Endothelial cell of umbilical vein (primary cell): ENCODE measurements at regions not wholly inside any gene's neighbourhood (a gene's known extent, or its start where the extent isn't known, plus 50 kb on each side); places are given as distances from the start of the nearest gene placed in this dataset.

Experiments used
- BruUV-seq: library from RNA; stranded (reverse); fragments of 400-500 nt; replicated peaks from 2 replicates; lab custom pipeline; 2021; lab: Mats Ljungman, UMichigan
- CTCF ChIA-PET: fragments of 300-600, 350-600 bp; sonication (Branson Sonifier 250); formaldehyde crosslinking; loops from one replicate; lab custom pipeline; 2021; ENCODE audit warnings: antibody characterized with exemption, inconsistent platforms; lab: Charles Lee
- POLR2A ChIA-PET: fragments of 300-600, 350-600 bp; sonication (Branson Sonifier 250); formaldehyde crosslinking; loops from one replicate; lab custom pipeline; 2021; ENCODE audit warnings: antibody characterized with exemption, inconsistent platforms; lab: Charles Lee
- DNase-seq: peaks from one replicate; pipeline ENCODE4 v3.0.0-alpha.2; 2011; ENCODE audit warnings: low read depth, low spot score
- FAIRE-seq: peaks from 2 replicates; lab custom pipeline; 2011; peaks lifted over from hg19 to GRCh38; lab: Jason Lieb, UNC
- H2AFZ ChIP-seq: 2 replicates; pipeline ENCODE4 v1.6.0; 2012; ENCODE audit warnings: low read depth, low read length, control low read depth, inconsistent platforms
- H3K27ac ChIP-seq: 2 replicates; pipeline ENCODE4 v1.5.1; 2011; ENCODE audit warnings: low read depth, mild to moderate bottlenecking, control low read depth, low read length, moderate library complexity; ENCODE audit not compliant: insufficient read depth
- H3K27me3 ChIP-seq, 2 experiments: 2 replicates each; pipeline versions ENCODE4 v1.6.0 to v1.6.1; 2011; ENCODE audit warnings: low read length in 2 of 2, mixed read lengths in 1 of 2; ENCODE audit not compliant: control insufficient read depth in 2 of 2, insufficient read depth in 2 of 2
- H3K36me3 ChIP-seq, 2 experiments: 2 replicates in 1 of 2; 3 replicates in 1 of 2; pipeline ENCODE4 v1.5.1; 2011; ENCODE audit warnings: low read length in 2 of 2, mild to moderate bottlenecking in 1 of 2, moderate library complexity in 1 of 2; ENCODE audit not compliant: control insufficient read depth in 2 of 2, insufficient read depth in 2 of 2; ENCODE audit errors: extremely low read depth in 1 of 2
- H3K4me1 ChIP-seq: 3 replicates; pipeline ENCODE4 v1.5.1; 2011; ENCODE audit warnings: mild to moderate bottlenecking, low read length; ENCODE audit not compliant: control insufficient read depth, insufficient read depth; ENCODE audit errors: extremely low read depth
- H3K4me2 ChIP-seq: 2 replicates; pipeline ENCODE4 v1.6.1; 2011; ENCODE audit warnings: low read length, control low read depth, mixed read lengths; ENCODE audit not compliant: insufficient read depth
- H3K4me3 ChIP-seq, 3 experiments: fragments of 200-600 bp in 1 of 3; sonication (generic), shearing (Covaris generic) in 1 of 3; replicated peaks in 1 of 3; 2 replicates each; pipeline ENCODE4 v1.5.1; 2011 to 2016; ENCODE audit warnings: control low read depth in 3 of 3, low read length in 3 of 3, mild to moderate bottlenecking in 2 of 3, inconsistent platforms in 1 of 3, low read depth in 1 of 3, moderate library complexity in 1 of 3; ENCODE audit not compliant: insufficient read depth in 1 of 3
- H3K79me2 ChIP-seq: 2 replicates; pipeline ENCODE4 v1.6.0; 2012; ENCODE audit warnings: low read length, inconsistent platforms; ENCODE audit not compliant: control insufficient read depth, insufficient read depth
- H3K9ac ChIP-seq: replicated peaks from 2 replicates; pipeline ENCODE3; 2011; ENCODE audit warnings: low read length, control low read depth; ENCODE audit not compliant: insufficient read depth; ENCODE audit errors: extremely low read depth
- H3K9me1 ChIP-seq: replicated peaks from 3 replicates; pipeline ENCODE4 v1.6.0; 2011; ENCODE audit warnings: mild to moderate bottlenecking, low read length; ENCODE audit not compliant: control insufficient read depth, insufficient read depth; ENCODE audit errors: extremely low read depth
- H3K9me3 ChIP-seq: replicated peaks from 2 replicates; pipeline ENCODE4 v1.5.1; 2012; ENCODE audit warnings: low read length, inconsistent platforms; ENCODE audit not compliant: control insufficient read depth, insufficient read depth
- H4K20me1 ChIP-seq: replicated peaks from 2 replicates; pipeline ENCODE3; 2011; ENCODE audit warnings: mild to moderate bottlenecking, low read length; ENCODE audit not compliant: control insufficient read depth, insufficient read depth; ENCODE audit errors: extremely low read depth
- CTCF ChIP-seq, 2 donors: IDR thresholded peaks; 1 replicate in 1 of 2; 2 replicates in 1 of 2; pipeline ENCODE4 v1.5.1; 2011; ENCODE audit warnings: low read length in 2 of 2, mild to moderate bottlenecking in 2 of 2, moderate library complexity in 2 of 2, control low read depth in 1 of 2, inconsistent platforms in 1 of 2, low read depth in 1 of 2; ENCODE audit not compliant: insufficient read depth in 1 of 2; ENCODE audit errors: extremely low read depth in 1 of 2
- EZH2 ChIP-seq: IDR thresholded peaks from 2 replicates; pipeline ENCODE4 v1.6.1; 2012; ENCODE audit warnings: borderline replicate concordance, low read depth, mild to moderate bottlenecking, moderate library complexity, low read length, inconsistent platforms; ENCODE audit not compliant: severe bottlenecking
- FOS ChIP-seq: IDR thresholded peaks from 2 replicates; pipeline ENCODE4 v1.6.1; 2011; ENCODE audit warnings: mild to moderate bottlenecking, low read length, moderate library complexity, borderline replicate concordance; ENCODE audit not compliant: insufficient read depth
- GATA2 ChIP-seq: IDR thresholded peaks from 2 replicates; pipeline ENCODE4 v1.7.0; 2011; ENCODE audit warnings: low read depth, mild to moderate bottlenecking, moderate library complexity, mixed read lengths, low read length; ENCODE audit not compliant: insufficient read length, insufficient read depth
- JUN ChIP-seq: IDR thresholded peaks from 2 replicates; pipeline ENCODE4 v1.6.1; 2011; ENCODE audit warnings: borderline replicate concordance, low read depth; ENCODE audit not compliant: insufficient read length, insufficient read depth
- MAX ChIP-seq: IDR thresholded peaks from 2 replicates; pipeline ENCODE4 v1.6.1; 2011; ENCODE audit not compliant: insufficient read depth, insufficient read length
- MYC ChIP-seq: IDR thresholded peaks from one replicate; pipeline ENCODE4 v1.6.1; 2011; ENCODE audit warnings: mild to moderate bottlenecking, low read depth, low read length
- POLR2A ChIP-seq: IDR thresholded peaks from 2 replicates; pipeline ENCODE4 v1.6.1; 2012; ENCODE audit warnings: low read depth, mild to moderate bottlenecking, control low read depth, low read length
- POLR2AphosphoS5 ChIP-seq: IDR thresholded peaks from 2 replicates; pipeline ENCODE4 v1.6.1; 2012; ENCODE audit warnings: low read depth, mild to moderate bottlenecking, control low read depth, low read length, moderate library complexity; ENCODE audit not compliant: insufficient read depth
- dilution Hi-C: fragments of 300-500 bp; cut with MboI; formaldehyde crosslinking; loops from one replicate; pipeline ENCODE4 v1.15.0; 2019; ENCODE audit warnings: low sequenced_read_pairs; ENCODE audit not compliant: extremely low pct_ligation_motif_present
- intact Hi-C: fragments of 100-400 bp; cut with micrococcal nuclease; formaldehyde crosslinking; loops from one replicate; pipeline ENCODE4 v1.10.0; 2022

GRCh38 chr7:152565731-152566130 is 110.2 kb downstream of the XRCC2 start:
- H3K4me1 ChIP-seq: no peaks in the 10 kb centered on the region
- POLR2A ChIA-PET: no interaction called here
- no peak overlapping the region for H3K9ac ChIP-seq
- peaks cover 0 to 5% of the 10 kb centered on the region in 2 experiments for H3K27me3 ChIP-seq
- no peaks in the 10 kb centered on the region for H3K79me2 ChIP-seq
- FAIRE-seq (no peak), DNase-seq (no peak)
- CTCF ChIA-PET: no interaction called here
- dilution Hi-C loops (no loop called here), intact Hi-C loops (no loop called here)
- H3K9me3 ChIP-seq: no peaks in the 10 kb centered on the region
- H3K27ac ChIP-seq: no peak overlapping the region
- TF ChIP-seq POLR2AphosphoS5 (no peak), MAX (no peak)
- BruUV-seq: no TSS peak
- H4K20me1 ChIP-seq: no peaks in the 10 kb centered on the region
- no peaks in the 10 kb centered on the region for H3K9me1 ChIP-seq
- no peaks in the 10 kb centered on the region for H3K36me3 ChIP-seq
- no peak overlapping the region for H2AFZ ChIP-seq
- no peak overlapping the region for H3K4me3 ChIP-seq
- H3K4me2 ChIP-seq: no peak overlapping the region

DNA sequence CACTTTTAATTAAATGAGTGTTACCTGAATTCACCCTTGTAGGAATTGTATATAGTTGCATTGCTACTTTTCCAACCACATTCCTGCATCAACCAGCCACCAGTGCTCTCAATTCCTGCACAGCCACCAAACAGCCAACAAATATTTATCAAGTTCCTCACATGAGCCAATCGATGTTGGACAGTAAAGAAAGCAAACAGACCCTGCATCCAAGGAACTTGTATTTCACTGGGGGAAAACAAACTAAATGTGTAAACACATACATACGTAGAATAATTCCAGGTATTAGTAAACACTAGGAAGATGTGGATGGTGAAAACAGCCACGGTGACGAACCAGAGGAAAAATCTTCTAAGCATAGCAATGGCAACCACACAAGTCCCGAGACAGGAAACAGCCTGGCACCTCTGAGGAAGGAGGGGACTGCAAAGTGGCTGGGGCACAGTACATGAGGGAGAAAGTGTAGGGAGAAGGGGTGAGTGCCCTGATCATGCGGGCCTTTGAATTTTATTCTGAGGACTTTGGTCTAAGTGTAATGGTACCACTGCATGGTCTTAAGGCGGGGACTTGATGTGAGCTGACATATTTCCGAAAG is 111.2 kb downstream of the XRCC2 start:
- Histone ChIP-seq H3K9me1 (no peaks in the 10 kb centered on the region), H3K4me2 (no peak overlapping the region), H3K27me3 (peaks cover 0 to 5% of the 10 kb centered on the region in 2 experiments), H3K27ac (no peak overlapping the region), H2AFZ (no peak overlapping the region), H3K9ac (no peak overlapping the region), H3K79me2 (no peaks in the 10 kb centered on the region), H3K9me3 (no peaks in the 10 kb centered on the region), H3K4me3 (no peak overlapping the region), H3K36me3 (no peaks in the 10 kb centered on the region), H4K20me1 (no peaks in the 10 kb centered on the region), H3K4me1 (no peaks in the 10 kb centered on the region)
- BruUV-seq: no TSS peak
- ChIA-PET POLR2A (no interaction called here), CTCF (no interaction called here)
- dilution Hi-C loops: no loop called here
- intact Hi-C loops: no loop called here
- FAIRE-seq: no peak
- no peak for DNase-seq
- TF ChIP-seq JUN: no peak
- no peak for TF ChIP-seq POLR2AphosphoS5
- no peak for TF ChIP-seq GATA2
- TF ChIP-seq CTCF (IDR thresholded peaks at IDR 0.05; ENCODE audit: extremely low read depth in 1 of 2, insufficient read depth in 1 of 2, low read depth in 1 of 2, low read length in 2 of 2): no peak
- no peak for TF ChIP-seq POLR2A
- no peak for TF ChIP-seq MAX
- TF ChIP-seq FOS: no peak
- no peak for TF ChIP-seq EZH2
- no peak for TF ChIP-seq MYC
